GM12878 (cell line): ENCODE measurements at regions not wholly inside any gene's neighbourhood (a gene's known extent, or its start where the extent isn't known, plus 50 kb on each side); places are given as distances from the start of the nearest gene placed in this dataset.

Experiments
- CTCF ChIP-seq, 3 experiments: IDR thresholded peaks in 2 of 3; conservative IDR thresholded peaks in 1 of 3; 2 replicates each; pipeline ENCODE4 v1.5.1; 2011; ENCODE audit warnings: low read depth in 3 of 3, low read length in 3 of 3, mild to moderate bottlenecking in 3 of 3, control low read depth in 2 of 3, moderate library complexity in 2 of 3, inconsistent platforms in 1 of 3, mixed read lengths in 1 of 3; ENCODE audit not compliant: control insufficient read depth in 2 of 3, insufficient read depth in 1 of 3; ENCODE audit errors: extremely low read depth in 1 of 3
- EP300 ChIP-seq, 2 experiments: fragments of 150-350 bp in 1 of 2; IDR thresholded peaks; 2 replicates each; pipeline ENCODE4 v1.6.1; 2011 to 2012; ENCODE audit warnings: low read depth in 2 of 2, low read length in 2 of 2, borderline replicate concordance in 1 of 2, improper control_type of control experiment in 1 of 2, inconsistent platforms in 1 of 2; ENCODE audit not compliant: control insufficient read depth in 1 of 2
- EZH2 ChIP-seq: IDR thresholded peaks from 2 replicates; pipeline ENCODE4 v1.6.1; 2012; ENCODE audit warnings: low read depth, mild to moderate bottlenecking, control low read depth, inconsistent platforms, low read length, borderline replicate concordance; ENCODE audit not compliant: control insufficient read depth
- IRF4 ChIP-seq: IDR thresholded peaks from 2 replicates; pipeline ENCODE4 v1.6.1; 2011; ENCODE audit warnings: low read depth, low read length
- IRF5 ChIP-seq: fragments of 450-650 bp; IDR thresholded peaks from 2 replicates; pipeline ENCODE4 v1.6.1; 2017; ENCODE audit warnings: borderline replicate concordance
- MYC ChIP-seq: IDR thresholded peaks from 2 replicates; pipeline ENCODE4 v1.6.1; 2011; ENCODE audit warnings: mild to moderate bottlenecking, low read length, moderate library complexity, inconsistent platforms; ENCODE audit not compliant: insufficient read depth, insufficient replicate concordance, insufficient read length, severe bottlenecking
- NBN ChIP-seq: fragments of 450-650 bp; IDR thresholded peaks from 2 replicates; pipeline ENCODE4 v1.6.1; 2016
- POLR2A ChIP-seq: IDR thresholded peaks from 2 replicates; pipeline ENCODE4 v1.6.1; 2011; ENCODE audit warnings: low read depth, mild to moderate bottlenecking, low read length
- RELA ChIP-seq: fragments of 450-650 bp; IDR thresholded peaks from 2 replicates; pipeline ENCODE4 v1.8.0; 2014; ENCODE audit warnings: borderline replicate concordance; ENCODE audit not compliant: partially characterized antibody
- RFX5 ChIP-seq: IDR thresholded peaks from 2 replicates; pipeline ENCODE4 v1.6.1; 2011; ENCODE audit warnings: low read depth, low read length, improper control_type of control experiment
- SMAD5 ChIP-seq: IDR thresholded peaks from 2 replicates; pipeline ENCODE4 v1.6.1; 2016; ENCODE audit warnings: antibody characterized with exemption, low read depth
- SMARCA5 ChIP-seq: fragments of 450-650 bp; IDR thresholded peaks from 2 replicates; pipeline ENCODE4 v1.6.1; 2017; ENCODE audit warnings: mild to moderate bottlenecking
- TF ChIP-seq, protein P1 (sequence below): IDR thresholded peaks from 2 replicates; pipeline ENCODE4 v1.6.1; 2012; ENCODE audit warnings: low read depth, low read length, improper control_type of control experiment

- no peak for TF ChIP-seq CTCF (IDR thresholded peaks at IDR 0.05 in 2 of 3, conservative IDR thresholded peaks at IDR 0.05 in 1 of 3; ENCODE audit: control insufficient read depth in 2 of 3, extremely low read depth in 1 of 3, insufficient read depth in 1 of 3, low read depth in 3 of 3, low read length in 3 of 3)
- TF ChIP-seq IRF5 = no peak
- TF ChIP-seq NBN = no peak
- TF ChIP-seq, protein P1, sequence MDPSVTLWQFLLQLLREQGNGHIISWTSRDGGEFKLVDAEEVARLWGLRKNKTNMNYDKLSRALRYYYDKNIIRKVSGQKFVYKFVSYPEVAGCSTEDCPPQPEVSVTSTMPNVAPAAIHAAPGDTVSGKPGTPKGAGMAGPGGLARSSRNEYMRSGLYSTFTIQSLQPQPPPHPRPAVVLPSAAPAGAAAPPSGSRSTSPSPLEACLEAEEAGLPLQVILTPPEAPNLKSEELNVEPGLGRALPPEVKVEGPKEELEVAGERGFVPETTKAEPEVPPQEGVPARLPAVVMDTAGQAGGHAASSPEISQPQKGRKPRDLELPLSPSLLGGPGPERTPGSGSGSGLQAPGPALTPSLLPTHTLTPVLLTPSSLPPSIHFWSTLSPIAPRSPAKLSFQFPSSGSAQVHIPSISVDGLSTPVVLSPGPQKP = no peak
- no peak for TF ChIP-seq SMAD5
- TF ChIP-seq IRF4 = no peak
- no peak for TF ChIP-seq SMARCA5
- TF ChIP-seq RFX5 = no peak
- TF ChIP-seq POLR2A = no peak
- no peak for TF ChIP-seq MYC
- TF ChIP-seq RELA = no peak
- TF ChIP-seq EZH2 = no peak
- no peak for TF ChIP-seq EP300 (IDR thresholded peaks at IDR 0.05; ENCODE audit: borderline replicate concordance in 1 of 2, control insufficient read depth in 1 of 2, low read depth in 2 of 2, low read length in 2 of 2)
These were observed 143.3 kb upstream of the BLID start for GRCh38 chr11:122259195-122259821.
